Esophagus muscularis mucosa (tissue), 3 donors: ENCODE measurements at regions not wholly inside any gene's neighbourhood (a gene's known extent, or its start where the extent isn't known, plus 50 kb on each side); places are given as distances from the start of the nearest gene placed in this dataset.

Experiments used
- POLR2A ChIP-seq: fragments of 450-650 bp; IDR thresholded peaks from one replicate; pipeline ENCODE4 v1.6.1; 2017; ENCODE audit warnings: antibody characterized with exemption, moderate library complexity, mild to moderate bottlenecking, low read depth
- POLR2AphosphoS5 ChIP-seq, 2 donors: sonication (generic); formaldehyde crosslinking; IDR thresholded peaks; one replicate each; pipeline ENCODE4 v1.6.1; 2017; ENCODE audit warnings: antibody characterized with exemption in 2 of 2
- TF ChIP-seq, protein P1 (sequence below), 3 experiments: fragments of 200-600 bp in 2 of 3; fragments of 450-650 bp in 1 of 3; sonication (generic) in 2 of 3; IDR thresholded peaks; one replicate each; pipeline ENCODE4 v1.5.1; 2017 to 2019; ENCODE audit warnings: antibody characterized with exemption in 3 of 3, mild to moderate bottlenecking in 2 of 3, moderate library complexity in 1 of 3

DNA sequence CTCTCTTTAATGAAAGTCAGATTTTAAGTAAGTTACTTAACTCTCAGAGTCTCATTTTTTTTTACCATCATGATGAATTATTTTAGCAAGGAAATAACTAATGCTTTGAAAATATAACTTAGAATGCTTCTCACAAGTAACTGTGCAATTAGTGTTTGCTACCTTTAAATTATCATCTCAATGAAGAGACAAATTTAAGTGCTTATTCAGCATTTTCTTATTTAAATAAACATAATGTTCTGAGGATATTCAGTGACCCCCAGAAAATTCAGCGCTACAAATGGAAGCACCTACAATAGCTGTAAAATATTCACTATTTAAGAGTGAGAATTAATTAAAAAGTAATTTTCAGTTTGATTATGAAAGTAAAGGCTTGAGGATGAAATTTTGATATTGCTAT, 527.2 kb downstream of the SLITRK1 start:
- TF ChIP-seq POLR2AphosphoS5 (IDR thresholded peaks at IDR 0.05), result no peak
- TF ChIP-seq, protein P1, sequence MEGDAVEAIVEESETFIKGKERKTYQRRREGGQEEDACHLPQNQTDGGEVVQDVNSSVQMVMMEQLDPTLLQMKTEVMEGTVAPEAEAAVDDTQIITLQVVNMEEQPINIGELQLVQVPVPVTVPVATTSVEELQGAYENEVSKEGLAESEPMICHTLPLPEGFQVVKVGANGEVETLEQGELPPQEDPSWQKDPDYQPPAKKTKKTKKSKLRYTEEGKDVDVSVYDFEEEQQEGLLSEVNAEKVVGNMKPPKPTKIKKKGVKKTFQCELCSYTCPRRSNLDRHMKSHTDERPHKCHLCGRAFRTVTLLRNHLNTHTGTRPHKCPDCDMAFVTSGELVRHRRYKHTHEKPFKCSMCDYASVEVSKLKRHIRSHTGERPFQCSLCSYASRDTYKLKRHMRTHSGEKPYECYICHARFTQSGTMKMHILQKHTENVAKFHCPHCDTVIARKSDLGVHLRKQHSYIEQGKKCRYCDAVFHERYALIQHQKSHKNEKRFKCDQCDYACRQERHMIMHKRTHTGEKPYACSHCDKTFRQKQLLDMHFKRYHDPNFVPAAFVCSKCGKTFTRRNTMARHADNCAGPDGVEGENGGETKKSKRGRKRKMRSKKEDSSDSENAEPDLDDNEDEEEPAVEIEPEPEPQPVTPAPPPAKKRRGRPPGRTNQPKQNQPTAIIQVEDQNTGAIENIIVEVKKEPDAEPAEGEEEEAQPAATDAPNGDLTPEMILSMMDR (IDR thresholded peaks at IDR 0.05), result no peak
- no peak for TF ChIP-seq POLR2A
